ENCODE measurements at regions not wholly inside any gene's neighbourhood (a gene's known extent, or its start where the extent isn't known, plus 50 kb on each side); places are given as distances from the start of the nearest gene placed in this dataset.

DNA sequence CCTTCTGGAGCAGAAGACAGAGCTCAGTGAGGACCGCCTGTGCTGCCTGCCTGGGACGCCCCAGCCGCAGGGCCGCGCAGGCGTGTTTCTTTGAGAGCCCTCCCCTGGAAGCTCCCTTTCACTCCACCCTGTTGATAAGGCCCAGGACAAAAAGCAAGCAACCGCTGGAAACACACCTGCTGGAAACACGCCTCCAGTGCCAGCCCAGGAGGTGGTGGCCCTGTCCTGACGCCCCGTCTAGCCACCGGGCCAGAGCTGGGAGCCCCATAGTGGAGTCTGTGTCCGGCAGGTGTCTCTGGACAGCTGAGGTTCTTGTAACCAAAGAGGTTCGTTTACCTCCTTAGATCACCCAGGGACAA lies 173.8 kb downstream of the KATNAL1 start:
- H3K9ac ChIP-seq (replicated peaks in 1 of 4; ENCODE audit: extremely low read depth in 1 of 4, low read depth in 3 of 4, low read length in 3 of 4), result no peak overlapping the region
- no peak overlapping the region for H3K56ac ChIP-seq (replicated peaks; ENCODE audit: insufficient read length, low read depth, low read length)
- peaks cover 0 to 2% (median 0%) of the 10 kb centered on the region in 4 experiments; a peak in 1 of 7 replicates for H3K4me1 ChIP-seq (replicated peaks in 1 of 4; ENCODE audit: control insufficient read depth in 3 of 4, insufficient read depth in 4 of 4, low read length in 3 of 4)
- H3K27ac ChIP-seq (ENCODE audit: low read depth, low read length), result no peak overlapping the region
- H2BK120ac ChIP-seq (replicated peaks; ENCODE audit: low read depth, low read length), result no peak overlapping the region
- no peak overlapping the region for H2BK20ac ChIP-seq (ENCODE audit: low read length)
- 0 out of 7 replicates have a peak, but pooled peaks cover 0 to 3% (median 0%) of the 10 kb centered on the region in 4 experiments for H3K27me3 ChIP-seq (replicated peaks in 1 of 4; ENCODE audit: control insufficient read depth in 3 of 4, extremely low read depth in 1 of 4, insufficient read depth in 3 of 4, low read length in 3 of 4)
- H4K91ac ChIP-seq (replicated peaks; ENCODE audit: insufficient read length, low read length), result no peak overlapping the region
- WGBS, 2 experiments (ENCODE audit: extremely low coverage in 1 of 2, insufficient coverage in 1 of 2, insufficient read length in 1 of 2, insufficient replicate concordance in 2 of 2, low coverage in 1 of 2, low lambda C conversion rate in 2 of 2, missing lambda C conversion rate in 1 of 2), result 91% methylated on average over 8 of the region's 13 CpGs; no CpG with 5 or more reads in 1 of the 2 experiments
- H3K23me2 ChIP-seq (ENCODE audit: low read depth, low read length), result no peaks in the 10 kb centered on the region
- CTCF ChIA-PET (ENCODE audit: partially characterized antibody), result interaction anchor here (0.6 to 5.0 kb wide), 12 partner anchors 12 to 448 kb away, joined by 3 to 53 read pairs (median 7); no protein-coding TSS in a partner anchor
- H3K4me3 ChIP-seq (ENCODE audit: extremely low read depth in 1 of 4, insufficient read depth in 2 of 4, low read depth in 3 of 4, low read length in 4 of 4), result no peak overlapping the region
- H4K20me1 ChIP-seq (replicated peaks in 1 of 2; ENCODE audit: control insufficient read depth in 1 of 2, insufficient read depth in 2 of 2, low read length in 2 of 2), result no peaks in the 10 kb centered on the region
- TF ChIP-seq TEAD4 (IDR thresholded peaks at IDR 0.05; ENCODE audit: low read depth, low read length) (no peak), YY1 (IDR thresholded peaks at IDR 0.05; ENCODE audit: low read depth, low read length) (no peak), JUN (IDR thresholded peaks at IDR 0.05; ENCODE audit: low read depth, low read length) (no peak), NANOG (IDR thresholded peaks at IDR 0.05; ENCODE audit: insufficient read depth, low read depth, low read length, poor library complexity, severe bottlenecking) (no peak)
- no peak overlapping the region for H2AFZ ChIP-seq (ENCODE audit: low read length)
- H2AK5ac ChIP-seq (ENCODE audit: low read depth, low read length), result no peak overlapping the region
- no peak overlapping the region for H3K18ac ChIP-seq (ENCODE audit: extremely low read depth, low read length)
- H3K79me2 ChIP-seq (ENCODE audit: control insufficient read depth in 1 of 2, insufficient read depth in 2 of 2, low read length in 2 of 2), result no peaks in the 10 kb centered on the region
- no peak overlapping the region; the same call in 1 of the 2 replicates for H4K8ac ChIP-seq (ENCODE audit: extremely low read depth, insufficient read depth, low read length)
- no peak overlapping the region for H2BK5ac ChIP-seq (ENCODE audit: low read depth, low read length)
- DNase-seq (ENCODE audit: low read depth in 1 of 2, low spot score in 2 of 2) (no peak), FAIRE-seq (no peak)
- POLR2A ChIA-PET (ENCODE audit: partially characterized antibody), result no interaction called here
- no peak overlapping the region for H2BK15ac ChIP-seq (ENCODE audit: low read length)
- H3K14ac ChIP-seq (ENCODE audit: insufficient read length), result no peak overlapping the region
- H3K23ac ChIP-seq (ENCODE audit: insufficient read length), result no peak overlapping the region
- no peak overlapping the region for H3K4me2 ChIP-seq (ENCODE audit: insufficient read depth in 1 of 2, low read depth in 2 of 2, low read length in 2 of 2)
- no peaks in the 10 kb centered on the region for H3K36me3 ChIP-seq (ENCODE audit: control insufficient read depth in 2 of 4, insufficient read depth in 4 of 4, low read length in 3 of 4)
- H4K5ac ChIP-seq (ENCODE audit: insufficient read length, low read depth, low read length), result no peak overlapping the region
- no peaks in the 10 kb centered on the region for H3K79me1 ChIP-seq (ENCODE audit: low read depth, low read length)
- no peaks in the 10 kb centered on the region for H3K9me3 ChIP-seq (ENCODE audit: insufficient read depth in 2 of 2, low read depth in 1 of 2, low read length in 1 of 2)
- H2BK12ac ChIP-seq (ENCODE audit: low read depth, low read length), result no peak overlapping the region
- H3K4ac ChIP-seq (replicated peaks; ENCODE audit: insufficient read length, low read depth, low read length), result no peak overlapping the region
